Peyer's patch (tissue), 4 donors: ENCODE measurements at regions not wholly inside any gene's neighbourhood (a gene's known extent, or its start where the extent isn't known, plus 50 kb on each side); places are given as distances from the start of the nearest gene placed in this dataset.

ENCODE experiments used
- CTCF ChIP-seq, 6 experiments: fragments of 450-650 bp in 4 of 6; fragments of 200-600 bp in 2 of 6; sonication (generic) in 1 of 6; IDR thresholded peaks; one replicate each; pipeline ENCODE4 v1.5.1; 2017 to 2019; ENCODE audit warnings: antibody characterized with exemption in 6 of 6, mild to moderate bottlenecking in 3 of 6, moderate library complexity in 1 of 6
- POLR2A ChIP-seq, 2 donors: fragments of 450-650 bp; IDR thresholded peaks; one replicate each; pipeline ENCODE4 v1.5.1; 2017; ENCODE audit warnings: antibody characterized with exemption in 2 of 2, mild to moderate bottlenecking in 2 of 2, moderate library complexity in 2 of 2

DNA sequence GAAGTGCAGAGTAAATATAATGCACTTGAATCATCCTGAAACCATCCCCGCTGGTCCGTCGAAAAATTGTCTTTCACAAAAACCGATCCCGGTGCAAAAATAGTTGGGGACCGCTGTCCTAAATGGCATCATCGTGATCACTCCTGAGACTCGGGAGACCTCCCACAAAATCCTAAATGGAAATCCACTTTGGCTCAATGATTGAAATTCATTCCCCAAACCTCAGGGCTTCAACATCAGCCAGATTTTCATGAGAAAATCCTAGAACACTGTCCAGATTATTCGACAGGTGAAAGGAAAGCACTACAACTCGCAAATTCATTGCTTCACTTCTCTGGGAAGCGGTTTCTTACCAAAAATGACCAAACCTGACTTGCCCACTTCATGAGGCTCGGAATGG, 335.3 kb upstream of the ZNF507 start:
- TF ChIP-seq CTCF (IDR thresholded peaks at IDR 0.05) (no peak), POLR2A (IDR thresholded peaks at IDR 0.05) (no peak)
